ENCODE measurements at regions not wholly inside any gene's neighbourhood (a gene's known extent, or its start where the extent isn't known, plus 50 kb on each side); places are given as distances from the start of the nearest gene placed in this dataset.
A peak's percentile ranks its signal among the peaks of the same experiment; 100 is the strongest.
"Not testable (repeated sequence)": the region's sequence is repeated elsewhere in the genome, so short reads cannot be mapped to it uniquely, and the experiment has no call there.

- no peaks in the 10 kb centered on the region for H3K27me3 ChIP-seq
- no peak overlapping the region for H3K4me3 ChIP-seq
- no peaks in the 10 kb centered on the region for H3K9me3 ChIP-seq (replicated peaks)
- no peak overlapping the region for H3K27ac ChIP-seq
- no peaks in the 10 kb centered on the region for H3K36me3 ChIP-seq
- no peak for DNase-seq
- H3K4me1 ChIP-seq, result no peaks in the 10 kb centered on the region
Measured at GRCh38 chr16:17564856-17565255, 94.1 kb upstream of the XYLT1 start.

- H3K27ac ChIP-seq, result no peak overlapping the region
- no peaks in the 10 kb centered on the region for H3K27me3 ChIP-seq
- H3K4me3 ChIP-seq, result no peak overlapping the region
- H3K9me3 ChIP-seq (replicated peaks), result no peaks in the 10 kb centered on the region
- H3K36me3 ChIP-seq, result no peaks in the 10 kb centered on the region
- H3K4me1 ChIP-seq, result no peaks in the 10 kb centered on the region
- no peak for DNase-seq
Measured at GRCh38 chr16:17563323-17564091, 92.7 kb upstream of the XYLT1 start.

- no peaks in the 10 kb centered on the region for H3K9me3 ChIP-seq (replicated peaks)
- no peak overlapping the region for H3K4me3 ChIP-seq
- H3K27ac ChIP-seq, result no peak overlapping the region
- H3K4me1 ChIP-seq, result no peaks in the 10 kb centered on the region
- H3K27me3 ChIP-seq, result no peaks in the 10 kb centered on the region
- no peak for DNase-seq
- H3K36me3 ChIP-seq, result no peaks in the 10 kb centered on the region
Measured at GRCh38 chr16:17561056-17561455, 90.3 kb upstream of the XYLT1 start.

DNA sequence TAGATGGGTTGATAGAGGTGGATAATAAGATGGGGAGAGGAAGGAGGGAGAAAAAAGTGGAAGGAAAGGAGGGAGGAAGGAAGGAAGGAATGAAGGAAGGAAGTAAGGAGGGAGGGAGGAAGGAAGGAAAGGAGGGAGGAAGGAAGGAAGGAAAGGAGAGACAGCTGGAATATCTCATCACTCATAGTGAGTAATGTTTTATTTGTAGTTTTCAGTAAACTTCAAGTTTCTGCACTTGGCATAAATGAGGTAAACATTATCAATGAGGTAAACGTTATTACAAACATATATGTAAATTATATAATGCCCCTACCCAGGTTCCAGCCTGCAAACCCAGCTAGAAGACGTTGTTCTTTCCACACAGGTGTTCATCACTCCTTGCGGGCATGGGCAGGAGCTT is 89.8 kb upstream of the XYLT1 start:
- H3K27ac ChIP-seq, result no peak overlapping the region
- no peak for DNase-seq
- no peaks in the 10 kb centered on the region for H3K4me1 ChIP-seq
- H3K4me3 ChIP-seq, result no peak overlapping the region
- H3K27me3 ChIP-seq, result no peaks in the 10 kb centered on the region
- H3K9me3 ChIP-seq (replicated peaks), result no peaks in the 10 kb centered on the region
- H3K36me3 ChIP-seq, result no peaks in the 10 kb centered on the region

GRCh38 chr16:17559394-17559793 is 88.6 kb upstream of the XYLT1 start:
- Histone ChIP-seq H3K4me3 (no peak overlapping the region), H3K9me3 (replicated peaks) (no peaks in the 10 kb centered on the region), H3K4me1 (no peaks in the 10 kb centered on the region), H3K36me3 (no peaks in the 10 kb centered on the region), H3K27ac (no peak overlapping the region), H3K27me3 (no peaks in the 10 kb centered on the region)
- no peak for DNase-seq

DNA sequence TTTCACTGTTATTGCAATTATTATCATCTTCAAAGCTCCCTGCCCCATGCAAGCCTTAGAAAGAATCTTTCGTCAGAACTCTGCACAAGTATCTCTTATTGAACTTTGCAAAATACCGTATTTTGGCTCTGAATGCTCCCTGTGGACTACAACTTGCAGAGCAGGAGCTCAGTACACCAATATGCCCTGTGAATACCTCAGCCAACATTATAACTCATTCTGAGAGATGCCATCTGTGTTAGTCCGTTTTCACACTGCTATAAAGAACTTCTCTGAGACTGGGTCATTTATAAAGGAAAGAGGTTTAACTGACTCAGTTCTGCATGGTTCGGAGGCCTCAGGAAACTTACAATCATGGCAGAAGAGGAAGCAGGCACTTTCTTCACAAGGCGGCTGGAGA is 87.2 kb upstream of the XYLT1 start:
- H3K27me3 ChIP-seq, result no peaks in the 10 kb centered on the region
- H3K4me3 ChIP-seq, result no peak overlapping the region
- no peaks in the 10 kb centered on the region for H3K9me3 ChIP-seq (replicated peaks)
- no peak overlapping the region for H3K27ac ChIP-seq
- H3K36me3 ChIP-seq, result no peaks in the 10 kb centered on the region
- DNase-seq, result no peak
- H3K4me1 ChIP-seq, result no peaks in the 10 kb centered on the region

- H3K4me3 ChIP-seq, result no peak overlapping the region
- DNase-seq, result no peak
- no peaks in the 10 kb centered on the region for H3K36me3 ChIP-seq
- H3K9me3 ChIP-seq (replicated peaks), result no peaks in the 10 kb centered on the region
- peaks cover under 1% of the 10 kb centered on the region; the same call in 1 of the 2 replicates for H3K27me3 ChIP-seq
- no peaks in the 10 kb centered on the region for H3K4me1 ChIP-seq
- no peak overlapping the region for H3K27ac ChIP-seq
Measured at GRCh38 chr16:17557480-17557879, 86.7 kb upstream of the XYLT1 start.

- Histone ChIP-seq H3K4me3 (no peak overlapping the region), H3K27ac (no peak overlapping the region), H3K4me1 (no peaks in the 10 kb centered on the region), H3K27me3 (peaks cover 4% of the 10 kb centered on the region; the same call in 1 of the 2 replicates), H3K36me3 (no peaks in the 10 kb centered on the region), H3K9me3 (replicated peaks) (no peaks in the 10 kb centered on the region)
- peak in 1 of 2 experiments; percentile 22 for DNase-seq
Measured at GRCh38 chr16:17556276-17557052, 85.7 kb upstream of the XYLT1 start.

DNA sequence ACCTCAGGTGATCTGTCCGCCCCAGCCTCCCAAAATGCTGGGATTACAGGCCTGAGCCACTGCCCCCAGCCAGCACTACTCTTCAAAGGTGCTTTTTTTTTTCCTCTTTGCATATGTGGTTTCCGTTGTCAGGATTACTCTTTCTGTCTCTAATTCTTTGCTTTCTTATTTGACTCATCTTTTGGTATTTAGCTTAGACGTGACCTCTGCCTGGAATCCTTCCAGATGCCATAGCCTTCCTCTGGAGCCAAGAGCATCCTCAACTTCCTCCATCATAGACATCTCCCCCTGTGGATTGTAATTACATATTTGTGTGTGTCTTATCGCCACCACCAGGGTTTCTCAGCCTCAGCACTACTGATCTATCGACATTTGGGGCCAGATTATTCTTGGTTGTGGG is 84.4 kb upstream of the XYLT1 start:
- Histone ChIP-seq H3K9me3 (replicated peaks) (no peaks in the 10 kb centered on the region), H3K4me3 (no peak overlapping the region), H3K27ac (no peak overlapping the region), H3K27me3 (peaks cover 4% of the 10 kb centered on the region; the same call in 1 of the 2 replicates), H3K36me3 (no peaks in the 10 kb centered on the region), H3K4me1 (no peaks in the 10 kb centered on the region)
- DNase-seq, result no peak

DNA sequence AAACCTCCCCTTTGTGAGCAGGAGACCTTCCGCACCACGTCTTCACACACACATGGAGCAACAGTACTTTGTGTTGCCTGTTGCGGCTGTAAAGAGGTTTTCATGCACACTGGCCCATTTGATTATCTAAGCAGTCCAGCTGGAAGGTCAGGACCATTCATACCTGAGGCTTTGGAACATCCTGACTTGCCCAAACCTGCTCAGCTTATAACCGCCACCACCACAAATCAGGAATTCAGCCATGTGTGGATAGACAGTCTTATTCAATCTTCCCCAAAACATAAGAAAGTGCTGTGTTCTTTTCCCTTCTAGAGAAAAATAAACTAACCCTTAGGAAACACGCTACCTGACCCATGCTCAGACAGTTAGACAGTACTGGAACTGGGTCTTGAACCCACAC is 81.6 kb upstream of the XYLT1 start:
- Histone ChIP-seq H3K4me1 (no peaks in the 10 kb centered on the region), H3K27me3 (peaks cover 4% of the 10 kb centered on the region; the same call in 1 of the 2 replicates), H3K27ac (no peak overlapping the region), H3K9me3 (replicated peaks) (no peaks in the 10 kb centered on the region), H3K4me3 (no peak overlapping the region), H3K36me3 (no peaks in the 10 kb centered on the region)
- no peak for DNase-seq

GRCh38 chr16:17551682-17552081 is 80.9 kb upstream of the XYLT1 start:
- not testable (repeated sequence) for H3K4me3 ChIP-seq; H3K9me3 ChIP-seq (replicated peaks); H3K4me1 ChIP-seq; H3K27me3 ChIP-seq; H3K27ac ChIP-seq; DNase-seq; H3K36me3 ChIP-seq

GRCh38 chr16:17548825-17549224 is 78.1 kb upstream of the XYLT1 start:
- no peak for DNase-seq
- H3K36me3 ChIP-seq, result no peaks in the 10 kb centered on the region
- H3K9me3 ChIP-seq (replicated peaks), result no peaks in the 10 kb centered on the region
- no peak overlapping the region for H3K27ac ChIP-seq
- H3K4me1 ChIP-seq, result no peaks in the 10 kb centered on the region
- H3K4me3 ChIP-seq, result no peak overlapping the region
- peaks cover 4% of the 10 kb centered on the region; the same call in 1 of the 2 replicates for H3K27me3 ChIP-seq

DNA sequence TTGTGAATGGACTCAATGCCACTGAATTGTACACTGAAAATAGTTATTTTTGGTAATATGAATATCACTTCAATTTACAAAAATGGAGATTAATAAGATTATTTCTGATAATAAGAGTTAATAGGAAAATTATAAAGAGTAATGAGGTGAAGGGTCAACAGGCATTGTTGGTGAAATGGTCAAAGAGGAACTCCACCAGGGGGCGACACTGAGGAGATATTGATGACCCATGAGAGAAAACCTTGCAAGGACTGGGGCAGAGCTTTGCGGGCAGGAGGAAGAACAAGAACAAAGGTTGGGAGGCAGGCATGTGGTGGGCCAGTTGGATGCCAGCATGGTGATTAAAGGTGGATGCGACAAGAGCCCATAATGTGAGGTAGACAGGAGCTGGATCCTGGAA is 74.0 kb upstream of the XYLT1 start:
- Histone ChIP-seq H3K9me3 (replicated peaks) (no peaks in the 10 kb centered on the region), H3K27ac (no peak overlapping the region), H3K27me3 (no peaks in the 10 kb centered on the region), H3K4me1 (no peaks in the 10 kb centered on the region), H3K36me3 (no peaks in the 10 kb centered on the region), H3K4me3 (no peak overlapping the region)
- peak; percentile 3 to 33 for DNase-seq

GRCh38 chr16:17544304-17544703 is 73.5 kb upstream of the XYLT1 start:
- H3K9me3 ChIP-seq (replicated peaks), result no peaks in the 10 kb centered on the region
- no peak overlapping the region for H3K4me3 ChIP-seq
- no peaks in the 10 kb centered on the region for H3K36me3 ChIP-seq
- H3K27ac ChIP-seq, result no peak overlapping the region
- DNase-seq, result no peak
- H3K27me3 ChIP-seq, result no peaks in the 10 kb centered on the region
- no peaks in the 10 kb centered on the region for H3K4me1 ChIP-seq

DNA sequence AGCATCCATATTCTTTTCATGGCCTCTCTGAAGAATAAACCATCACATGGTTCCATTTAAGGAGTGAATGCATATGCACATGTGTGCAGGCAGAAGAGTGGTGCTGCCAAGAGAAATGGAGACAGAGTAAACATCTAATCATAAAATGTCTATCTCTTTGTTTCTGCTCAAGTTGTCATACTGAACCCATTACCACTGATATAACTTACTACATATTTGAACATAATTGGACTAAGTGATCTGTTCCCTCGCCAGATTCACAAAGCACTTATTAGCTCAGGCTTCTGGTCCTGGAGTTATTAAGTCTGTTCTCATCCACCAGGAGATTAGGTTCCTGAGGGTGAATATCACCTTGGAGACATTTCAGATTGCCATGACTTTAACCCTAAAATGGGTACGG is 72.3 kb upstream of the XYLT1 start:
- no peak for DNase-seq
- Histone ChIP-seq H3K27ac (no peak overlapping the region), H3K4me3 (no peak overlapping the region)

More for the DNA sequence above, 72.3 kb upstream of the XYLT1 start:
- no peaks in the 10 kb centered on the region for H3K4me1 ChIP-seq
- H3K9me3 ChIP-seq (replicated peaks), result no peaks in the 10 kb centered on the region
- H3K27me3 ChIP-seq, result no peaks in the 10 kb centered on the region
- no peaks in the 10 kb centered on the region for H3K36me3 ChIP-seq
